Spleen (tissue), 11 donors: ENCODE measurements at regions not wholly inside any gene's neighbourhood (a gene's known extent, or its start where the extent isn't known, plus 50 kb on each side); places are given as distances from the start of the nearest gene placed in this dataset.

Experiments used
- DNase-seq: peaks from one replicate; pipeline ENCODE4 v3.0.0-alpha.2; 2020
- H3K27ac ChIP-seq, 8 donors: fragments of 200-600 bp; sonication (generic) in 7 of 8; 1 replicate in 4 of 8; 2 replicates in 4 of 8; pipeline versions ENCODE4 v1.5.0 to v1.8.0; 2016 to 2021; ENCODE audit warnings: inconsistent platforms in 4 of 8, mild to moderate bottlenecking in 4 of 8, moderate library complexity in 1 of 8
- H3K27me3 ChIP-seq, 7 donors: fragments of 200-600 bp; sonication (generic) in 6 of 7; replicated peaks in 1 of 7; 1 replicate in 4 of 7; 2 replicates in 3 of 7; pipeline versions ENCODE4 v1.5.0 to v1.8.0; 2016 to 2021; ENCODE audit warnings: inconsistent platforms in 3 of 7, mild to moderate bottlenecking in 1 of 7
- H3K36me3 ChIP-seq, 6 donors: fragments of 200-600 bp; sonication (generic) in 5 of 6; 1 replicate in 4 of 6; 2 replicates in 2 of 6; pipeline versions ENCODE4 v1.5.0 to v1.8.0; 2016 to 2021; ENCODE audit warnings: inconsistent platforms in 2 of 6
- H3K4me1 ChIP-seq, 6 donors: fragments of 200-600 bp; sonication (generic) in 5 of 6; 1 replicate in 3 of 6; 2 replicates in 3 of 6; pipeline versions ENCODE4 v1.5.0 to v1.8.0; 2016 to 2021; ENCODE audit warnings: inconsistent platforms in 3 of 6
- H3K4me3 ChIP-seq, 8 donors: fragments of 200-600 bp; sonication (generic) in 7 of 8; 1 replicate in 4 of 8; 2 replicates in 4 of 8; pipeline versions ENCODE4 v1.5.0 to v1.8.0; 2016 to 2021; ENCODE audit warnings: inconsistent platforms in 4 of 8, mild to moderate bottlenecking in 4 of 8, moderate library complexity in 2 of 8
- H3K9me3 ChIP-seq, 8 donors: fragments of 200-600 bp; sonication (generic) in 7 of 8; 1 replicate in 4 of 8; 2 replicates in 4 of 8; pipeline versions ENCODE4 v1.5.0 to v1.8.0; 2016 to 2021; ENCODE audit warnings: inconsistent platforms in 4 of 8
- POLR2A ChIP-seq, 3 donors: fragments of 450-650 bp; IDR thresholded peaks; one replicate each; pipeline ENCODE4 v1.5.1; 2017; ENCODE audit warnings: antibody characterized with exemption in 3 of 3, mild to moderate bottlenecking in 1 of 3
- POLR2AphosphoS5 ChIP-seq, 3 donors: sonication (generic); formaldehyde crosslinking; IDR thresholded peaks; one replicate each; pipeline ENCODE4 v1.5.1; 2017; ENCODE audit warnings: antibody characterized with exemption in 3 of 3
- WGBS, 5 donors: extraction: QIAGEN DNeasy Blood & Tissue Kit in 3 of 5; methylation state at CpG; one replicate each; pipeline versions ENCODE4 v1.1.5 to v1.1.7; 2013 to 2018; 5-methylcytosine and 5-hydroxymethylcytosine counted together
- intact Hi-C: fragments of 100-400 bp; cut with DNase I; formaldehyde crosslinking; loops from one replicate; pipeline ENCODE4 v1.15.0; 2023; ENCODE audit warnings: low total_unique reads
- TF ChIP-seq, protein P1 (sequence below), 11 experiments: fragments of 200-600 bp in 7 of 11; fragments of 450-650 bp in 4 of 11; sonication (generic) in 4 of 11; IDR thresholded peaks in 8 of 11; conservative IDR thresholded peaks in 3 of 11; 1 replicate in 7 of 11; 2 replicates in 4 of 11; pipeline versions ENCODE4 v1.4.0 to v1.8.0; 2016 to 2021; ENCODE audit warnings: antibody characterized with exemption in 11 of 11, inconsistent platforms in 4 of 11, mild to moderate bottlenecking in 1 of 11
- donor health status: healthy with polysubstance abuse.
- donor health status: DM: no; HTN: no; CAD: no; lungs with moderate emphysema.
- donor health status: DM: no; HTN: no; CAD: no.
- donor health status: Bipolar disorder and iron deficiency.
- donor health status: healthy.
- donor health status: DM: no; HTN: no; CAD: no.
- donor health status: DM: yes; HTN: yes; CAD: no.

DNA sequence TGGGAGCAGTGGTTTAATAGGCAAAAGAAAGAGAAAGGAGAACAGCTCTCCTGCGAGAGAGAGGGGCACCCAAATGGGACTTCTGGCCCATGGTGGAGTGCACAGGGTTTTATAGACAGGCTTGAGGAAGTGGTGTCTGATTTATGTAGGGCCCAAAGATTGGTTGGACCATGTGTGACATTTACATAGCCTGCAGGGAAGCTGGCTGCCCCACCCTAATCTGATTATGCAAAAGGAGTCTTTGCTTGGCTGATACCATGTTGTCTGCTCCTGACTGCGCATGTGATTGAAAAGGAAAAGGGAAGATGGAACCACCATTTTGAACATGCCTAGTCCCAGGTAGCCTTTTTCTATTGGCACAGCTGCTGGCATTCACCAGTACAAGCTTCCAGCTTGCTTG lies 100.0 kb upstream of the DIPK2B start:
- Histone ChIP-seq H3K4me1 (no peaks in the 10 kb centered on the region), H3K27ac (no peak overlapping the region), H3K27me3 (no peaks in the 10 kb centered on the region), H3K9me3 (peaks cover 0 to 8% (median 3%) of the 10 kb centered on the region in 8 donors), H3K36me3 (no peaks in the 10 kb centered on the region), H3K4me3 (no peak overlapping the region)
- whole genome bisulfite sequencing, 5 donors = 85 to 100% (median 92%) methylated on average over 2 of the region's 2 CpGs
- intact Hi-C loops = no loop called here
- TF ChIP-seq POLR2AphosphoS5 (IDR thresholded peaks at IDR 0.05) = no peak
- TF ChIP-seq, protein P1, sequence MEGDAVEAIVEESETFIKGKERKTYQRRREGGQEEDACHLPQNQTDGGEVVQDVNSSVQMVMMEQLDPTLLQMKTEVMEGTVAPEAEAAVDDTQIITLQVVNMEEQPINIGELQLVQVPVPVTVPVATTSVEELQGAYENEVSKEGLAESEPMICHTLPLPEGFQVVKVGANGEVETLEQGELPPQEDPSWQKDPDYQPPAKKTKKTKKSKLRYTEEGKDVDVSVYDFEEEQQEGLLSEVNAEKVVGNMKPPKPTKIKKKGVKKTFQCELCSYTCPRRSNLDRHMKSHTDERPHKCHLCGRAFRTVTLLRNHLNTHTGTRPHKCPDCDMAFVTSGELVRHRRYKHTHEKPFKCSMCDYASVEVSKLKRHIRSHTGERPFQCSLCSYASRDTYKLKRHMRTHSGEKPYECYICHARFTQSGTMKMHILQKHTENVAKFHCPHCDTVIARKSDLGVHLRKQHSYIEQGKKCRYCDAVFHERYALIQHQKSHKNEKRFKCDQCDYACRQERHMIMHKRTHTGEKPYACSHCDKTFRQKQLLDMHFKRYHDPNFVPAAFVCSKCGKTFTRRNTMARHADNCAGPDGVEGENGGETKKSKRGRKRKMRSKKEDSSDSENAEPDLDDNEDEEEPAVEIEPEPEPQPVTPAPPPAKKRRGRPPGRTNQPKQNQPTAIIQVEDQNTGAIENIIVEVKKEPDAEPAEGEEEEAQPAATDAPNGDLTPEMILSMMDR (IDR thresholded peaks at IDR 0.05 in 8 of 11, conservative IDR thresholded peaks at IDR 0.05 in 3 of 11) = no peak
- no peak for TF ChIP-seq POLR2A (IDR thresholded peaks at IDR 0.05)
- no peak for DNase-seq

DNA sequence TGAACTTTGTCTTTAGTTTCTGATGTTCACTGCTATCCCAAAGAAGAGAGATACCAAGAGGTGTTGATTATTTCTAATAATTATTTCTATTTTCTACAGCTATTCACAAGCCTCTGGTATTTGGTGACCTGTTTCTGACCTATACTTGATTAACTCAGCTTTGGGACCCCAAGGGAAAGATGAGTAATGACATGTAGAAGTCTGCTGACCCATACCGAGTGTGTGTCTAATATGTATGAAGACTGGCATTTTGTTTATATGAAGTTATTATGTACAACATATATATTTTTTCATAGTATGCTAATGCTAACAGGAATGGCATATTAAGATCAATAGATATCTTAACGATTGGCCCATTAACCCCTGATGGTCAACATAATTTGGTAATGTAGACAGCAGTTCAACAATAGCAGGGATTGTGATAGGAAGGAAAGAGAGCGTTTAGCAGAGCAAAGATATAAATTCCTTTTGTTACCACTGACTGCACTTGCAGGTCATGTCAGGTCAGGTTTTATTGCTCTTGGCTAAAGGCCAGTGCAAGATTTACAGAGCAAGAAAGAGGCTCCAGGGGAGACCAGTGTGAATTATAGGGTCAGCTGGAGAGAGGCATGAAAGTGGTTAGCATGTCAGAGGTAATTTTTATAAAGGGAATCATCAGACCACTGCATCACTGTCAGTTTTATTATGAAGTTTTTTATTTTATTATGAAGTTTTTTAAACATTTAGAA lies 94.7 kb upstream of the DIPK2B start:
- Histone ChIP-seq H3K36me3 (no peaks in the 10 kb centered on the region), H3K4me3 (no peak overlapping the region), H3K27me3 (peaks cover 0 to 4% (median 0%) of the 10 kb centered on the region in 7 donors), H3K9me3 (no peaks in the 10 kb centered on the region), H3K27ac (no peak overlapping the region), H3K4me1 (no peaks in the 10 kb centered on the region)
- intact Hi-C loops = no loop called here
- TF ChIP-seq, protein P1 (IDR thresholded peaks at IDR 0.05 in 8 of 11, conservative IDR thresholded peaks at IDR 0.05 in 3 of 11) = no peak
- no peak for TF ChIP-seq POLR2A (IDR thresholded peaks at IDR 0.05)
- TF ChIP-seq POLR2AphosphoS5 (IDR thresholded peaks at IDR 0.05) = no peak
- no peak for DNase-seq
- WGBS, 5 donors = 34 to 47% (median 39%) methylated on average over 3 of the region's 3 CpGs

DNA sequence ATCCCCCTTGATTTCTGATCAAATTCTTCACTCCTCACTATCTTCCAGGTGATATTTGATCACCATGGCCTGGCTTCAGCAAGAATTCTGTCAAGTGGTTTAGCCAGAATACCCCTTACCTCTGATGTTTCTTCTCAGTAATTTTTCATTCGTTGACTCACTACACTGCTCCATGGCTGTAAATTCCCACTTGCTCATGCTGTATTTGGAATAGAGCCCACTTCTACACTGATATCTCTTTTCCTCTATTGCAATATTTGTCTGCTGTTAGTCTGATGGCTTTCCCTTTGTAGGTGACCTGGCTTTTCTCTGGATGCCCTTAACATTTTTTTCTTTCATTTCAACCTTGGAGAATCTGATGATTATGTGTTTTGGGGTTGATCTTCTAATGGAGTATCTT lies 73.9 kb upstream of the DIPK2B start:
- H3K36me3 ChIP-seq = no peaks in the 10 kb centered on the region
- 81 to 94% (median 90%) methylated on average over 1 of the region's 1 CpG for WGBS, 5 donors
- H3K27ac ChIP-seq = no peak overlapping the region
- intact Hi-C loops = no loop called here
- no peaks in the 10 kb centered on the region for H3K4me1 ChIP-seq
- TF ChIP-seq, protein P1 (IDR thresholded peaks at IDR 0.05 in 8 of 11, conservative IDR thresholded peaks at IDR 0.05 in 3 of 11) = no peak
- no peak for TF ChIP-seq POLR2A (IDR thresholded peaks at IDR 0.05)
- TF ChIP-seq POLR2AphosphoS5 (IDR thresholded peaks at IDR 0.05) = no peak
- H3K9me3 ChIP-seq = peaks cover 0 to 10% (median 0%) of the 10 kb centered on the region in 8 donors
- no peak overlapping the region for H3K4me3 ChIP-seq
- H3K27me3 ChIP-seq = peaks cover 0 to 6% (median 0%) of the 10 kb centered on the region in 7 donors
- DNase-seq = no peak

DNA sequence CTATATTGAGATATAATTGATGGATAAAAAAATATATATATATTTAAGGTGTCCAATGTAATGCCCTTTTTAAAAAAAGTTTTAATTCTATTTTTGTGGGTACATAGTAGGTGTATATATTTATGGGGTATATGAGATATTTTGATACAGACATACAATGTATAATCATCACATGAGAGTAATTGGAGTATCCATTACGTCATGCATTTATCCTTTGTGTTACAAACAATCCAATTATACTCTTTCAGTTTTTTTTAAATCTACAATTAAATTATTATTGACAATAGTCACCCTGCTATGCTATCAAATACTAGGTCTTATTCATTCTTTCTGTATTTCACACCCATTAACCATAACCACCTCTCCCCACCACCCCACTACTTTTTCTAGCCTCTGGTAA lies 66.3 kb upstream of the DIPK2B start:
- intact Hi-C loops = no loop called here
- no peak for DNase-seq
- Histone ChIP-seq H3K27ac (no peak overlapping the region), H3K9me3 (no peaks in the 10 kb centered on the region), H3K27me3 (no peaks in the 10 kb centered on the region), H3K4me3 (no peak overlapping the region), H3K36me3 (no peaks in the 10 kb centered on the region), H3K4me1 (no peaks in the 10 kb centered on the region)
- TF ChIP-seq POLR2A (IDR thresholded peaks at IDR 0.05) = no peak
- TF ChIP-seq, protein P1 (IDR thresholded peaks at IDR 0.05 in 8 of 11, conservative IDR thresholded peaks at IDR 0.05 in 3 of 11) = no peak
- no peak for TF ChIP-seq POLR2AphosphoS5 (IDR thresholded peaks at IDR 0.05)
- WGBS, 5 donors = 58 to 97% (median 77%) methylated on average over 1 of the region's 1 CpG
